ENCODE measurements at regions not wholly inside any gene's neighbourhood (a gene's known extent, or its start where the extent isn't known, plus 50 kb on each side); places are given as distances from the start of the nearest gene placed in this dataset.

DNA sequence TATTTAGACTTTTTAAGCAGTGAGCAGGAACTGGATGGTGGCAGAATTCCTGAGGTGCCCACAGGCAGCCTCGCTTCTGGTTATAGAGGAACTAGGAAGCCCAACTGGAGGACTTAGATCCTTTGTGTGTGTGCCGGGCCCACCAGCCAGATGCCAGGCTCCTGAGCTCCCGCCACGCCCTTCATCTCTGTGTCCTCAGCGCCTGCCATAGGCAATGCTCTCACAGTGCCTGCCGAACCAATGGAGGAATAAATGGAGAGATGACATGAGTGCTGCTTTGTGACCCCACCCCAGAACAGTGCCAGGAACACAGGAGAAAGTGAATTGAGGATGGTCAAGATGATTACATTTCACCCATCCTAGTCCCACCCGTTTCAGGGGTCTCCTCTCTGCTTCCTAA lies 146.0 kb downstream of the UNC5CL start:
- Histone ChIP-seq H3K4me3 (no peak overlapping the region), H3K27ac (no peak overlapping the region), H3K36me3 (no peaks in the 10 kb centered on the region), H3K27me3 (no peaks in the 10 kb centered on the region), H3K4me1 (no peaks in the 10 kb centered on the region), H3K9me3 (no peaks in the 10 kb centered on the region)
- TF ChIP-seq POLR2AphosphoS5 (IDR thresholded peaks at IDR 0.05) (no peak), POLR2A (IDR thresholded peaks at IDR 0.05) (no peak)
- TF ChIP-seq, protein P1, sequence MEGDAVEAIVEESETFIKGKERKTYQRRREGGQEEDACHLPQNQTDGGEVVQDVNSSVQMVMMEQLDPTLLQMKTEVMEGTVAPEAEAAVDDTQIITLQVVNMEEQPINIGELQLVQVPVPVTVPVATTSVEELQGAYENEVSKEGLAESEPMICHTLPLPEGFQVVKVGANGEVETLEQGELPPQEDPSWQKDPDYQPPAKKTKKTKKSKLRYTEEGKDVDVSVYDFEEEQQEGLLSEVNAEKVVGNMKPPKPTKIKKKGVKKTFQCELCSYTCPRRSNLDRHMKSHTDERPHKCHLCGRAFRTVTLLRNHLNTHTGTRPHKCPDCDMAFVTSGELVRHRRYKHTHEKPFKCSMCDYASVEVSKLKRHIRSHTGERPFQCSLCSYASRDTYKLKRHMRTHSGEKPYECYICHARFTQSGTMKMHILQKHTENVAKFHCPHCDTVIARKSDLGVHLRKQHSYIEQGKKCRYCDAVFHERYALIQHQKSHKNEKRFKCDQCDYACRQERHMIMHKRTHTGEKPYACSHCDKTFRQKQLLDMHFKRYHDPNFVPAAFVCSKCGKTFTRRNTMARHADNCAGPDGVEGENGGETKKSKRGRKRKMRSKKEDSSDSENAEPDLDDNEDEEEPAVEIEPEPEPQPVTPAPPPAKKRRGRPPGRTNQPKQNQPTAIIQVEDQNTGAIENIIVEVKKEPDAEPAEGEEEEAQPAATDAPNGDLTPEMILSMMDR (IDR thresholded peaks at IDR 0.05), result no peak
- intact Hi-C loops (cut with DNase I; ENCODE audit: low total_unique reads), result no loop called here
- DNase-seq (ENCODE audit: low spot score in 2 of 2), result no peak

DNA sequence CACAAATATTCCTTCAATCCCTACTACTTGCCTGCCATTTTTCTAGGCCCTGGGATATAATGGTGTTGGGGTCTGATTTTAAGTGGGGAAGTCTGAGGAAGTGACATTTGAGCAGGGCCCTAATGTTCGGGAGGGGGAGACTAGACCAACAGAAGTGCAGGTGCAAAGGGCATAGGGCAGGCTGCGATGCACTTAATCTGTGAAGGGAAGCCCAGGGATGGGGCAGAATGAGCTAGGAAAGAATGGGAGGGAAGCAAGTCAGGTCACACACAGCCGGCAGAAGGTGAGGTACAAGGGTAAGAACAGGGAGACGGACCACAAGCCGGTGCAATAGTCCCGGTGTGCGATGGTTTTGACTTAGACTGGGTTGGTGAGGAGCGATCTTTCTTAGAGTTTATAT lies 146.8 kb downstream of the UNC5CL start:
- TF ChIP-seq, protein P1 (IDR thresholded peaks at IDR 0.05), result no peak
- TF ChIP-seq POLR2AphosphoS5 (IDR thresholded peaks at IDR 0.05) (no peak), POLR2A (IDR thresholded peaks at IDR 0.05) (no peak)
- no peak overlapping the region for H3K27ac ChIP-seq
- H3K4me1 ChIP-seq, result no peaks in the 10 kb centered on the region
- H3K4me3 ChIP-seq, result no peak overlapping the region
- no peaks in the 10 kb centered on the region for H3K36me3 ChIP-seq
- intact Hi-C loops (cut with DNase I; ENCODE audit: low total_unique reads), result no loop called here
- no peaks in the 10 kb centered on the region for H3K27me3 ChIP-seq
- H3K9me3 ChIP-seq, result no peaks in the 10 kb centered on the region
- DNase-seq (ENCODE audit: low spot score in 2 of 2), result no peak

DNA sequence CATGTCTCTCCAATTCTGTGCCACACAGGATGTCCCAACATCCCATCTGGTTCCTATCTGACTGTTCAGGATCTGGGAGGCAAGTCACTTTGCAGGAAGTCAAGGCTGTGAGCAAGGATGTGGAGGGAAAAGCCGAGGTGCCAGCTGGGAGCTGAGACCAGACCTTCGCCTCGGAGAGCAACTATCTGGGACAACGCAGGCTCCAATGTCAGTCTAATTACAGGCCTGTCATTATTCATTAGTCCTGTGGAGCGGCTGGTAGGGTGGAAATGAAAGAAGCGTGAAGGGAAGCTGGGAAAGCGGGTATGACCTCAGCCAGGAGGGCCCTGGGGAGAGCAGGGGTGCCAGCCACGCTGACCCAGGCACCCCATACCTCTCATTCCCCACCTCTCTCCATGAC lies 147.3 kb downstream of the UNC5CL start:
- Histone ChIP-seq H3K9me3 (no peaks in the 10 kb centered on the region), H3K36me3 (no peaks in the 10 kb centered on the region), H3K4me3 (no peak overlapping the region), H3K27me3 (no peaks in the 10 kb centered on the region), H3K27ac (no peak overlapping the region), H3K4me1 (no peaks in the 10 kb centered on the region)
- TF ChIP-seq POLR2A (IDR thresholded peaks at IDR 0.05), result no peak
- TF ChIP-seq, protein P1 (IDR thresholded peaks at IDR 0.05), result no peak
- no peak for TF ChIP-seq POLR2AphosphoS5 (IDR thresholded peaks at IDR 0.05)
- DNase-seq (ENCODE audit: low spot score in 2 of 2), result no peak
- intact Hi-C loops (cut with DNase I; ENCODE audit: low total_unique reads), result no loop called here

DNA sequence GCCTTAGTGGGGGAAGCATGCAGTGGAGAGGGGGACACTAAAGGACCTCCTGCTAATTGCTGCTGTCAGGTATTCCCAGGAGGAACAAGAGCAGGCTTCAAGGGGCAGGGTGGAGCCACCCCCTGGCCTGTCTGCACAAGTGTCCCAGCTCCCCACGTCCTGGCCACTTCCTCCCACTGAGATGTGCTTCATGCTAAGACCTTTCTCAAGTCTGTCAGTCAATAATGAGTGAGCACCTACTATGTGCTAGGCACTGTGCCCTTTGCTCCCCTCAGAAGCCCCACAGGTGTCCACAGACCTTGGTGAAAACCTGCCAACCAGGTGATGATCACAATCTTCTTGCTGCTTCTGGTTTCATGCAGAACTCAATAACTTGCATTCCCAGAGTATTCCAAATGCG lies 147.9 kb downstream of the UNC5CL start:
- no peak overlapping the region for H3K27ac ChIP-seq
- H3K27me3 ChIP-seq, result no peaks in the 10 kb centered on the region
- intact Hi-C loops (cut with DNase I; ENCODE audit: low total_unique reads), result no loop called here
- no peaks in the 10 kb centered on the region for H3K4me1 ChIP-seq
- no peaks in the 10 kb centered on the region for H3K36me3 ChIP-seq
- DNase-seq (ENCODE audit: low spot score in 2 of 2), result no peak
- H3K4me3 ChIP-seq, result no peak overlapping the region
- TF ChIP-seq, protein P1 (IDR thresholded peaks at IDR 0.05), result no peak
- no peak for TF ChIP-seq POLR2A (IDR thresholded peaks at IDR 0.05)
- no peak for TF ChIP-seq POLR2AphosphoS5 (IDR thresholded peaks at IDR 0.05)
- H3K9me3 ChIP-seq, result no peaks in the 10 kb centered on the region

DNA sequence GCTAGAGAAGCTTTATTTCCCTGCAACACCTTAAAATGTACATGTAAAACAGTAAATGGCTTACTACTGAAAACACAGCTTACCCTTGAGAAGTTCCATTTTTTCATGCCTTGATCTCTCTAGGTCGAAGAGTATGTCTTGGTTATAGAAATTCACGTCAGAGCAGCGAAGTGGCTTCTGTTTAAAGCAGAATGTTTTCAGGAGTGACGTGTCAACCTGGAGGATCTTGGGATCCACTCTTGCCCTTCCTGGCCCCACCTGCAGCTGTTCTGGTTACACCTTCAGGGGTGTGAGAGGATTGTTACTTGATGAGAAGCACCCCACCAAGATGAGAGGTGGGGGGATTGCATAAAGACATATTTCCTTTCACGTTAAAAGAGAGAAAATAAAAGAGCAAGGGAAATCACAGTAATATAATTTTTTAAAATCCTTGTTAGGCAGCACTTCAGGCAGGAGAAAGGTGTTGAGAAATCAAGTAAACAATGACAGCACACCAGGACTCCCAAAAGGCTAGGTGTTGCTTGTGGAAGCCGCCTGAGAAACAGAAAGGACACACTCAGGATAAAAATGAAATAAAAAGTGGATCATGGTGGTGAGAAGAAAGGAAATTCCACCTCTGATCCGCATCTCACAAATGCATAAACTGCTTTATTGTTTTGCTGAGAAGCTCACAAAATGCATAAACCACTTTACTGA lies 149.7 kb downstream of the UNC5CL start:
- H3K27me3 ChIP-seq, result no peaks in the 10 kb centered on the region
- no peak overlapping the region for H3K4me3 ChIP-seq
- no peaks in the 10 kb centered on the region for H3K4me1 ChIP-seq
- no peak for TF ChIP-seq POLR2AphosphoS5 (IDR thresholded peaks at IDR 0.05)
- no peak for TF ChIP-seq POLR2A (IDR thresholded peaks at IDR 0.05)
- TF ChIP-seq, protein P1 (IDR thresholded peaks at IDR 0.05), result no peak
- intact Hi-C loops (cut with DNase I; ENCODE audit: low total_unique reads), result no loop called here
- H3K9me3 ChIP-seq, result no peaks in the 10 kb centered on the region
- no peaks in the 10 kb centered on the region for H3K36me3 ChIP-seq
- no peak overlapping the region for H3K27ac ChIP-seq
- DNase-seq (ENCODE audit: low spot score in 2 of 2), result no peak
